ENCODE measurements at regions not wholly inside any gene's neighbourhood (a gene's known extent, or its start where the extent isn't known, plus 50 kb on each side); places are given as distances from the start of the nearest gene placed in this dataset.

DNA sequence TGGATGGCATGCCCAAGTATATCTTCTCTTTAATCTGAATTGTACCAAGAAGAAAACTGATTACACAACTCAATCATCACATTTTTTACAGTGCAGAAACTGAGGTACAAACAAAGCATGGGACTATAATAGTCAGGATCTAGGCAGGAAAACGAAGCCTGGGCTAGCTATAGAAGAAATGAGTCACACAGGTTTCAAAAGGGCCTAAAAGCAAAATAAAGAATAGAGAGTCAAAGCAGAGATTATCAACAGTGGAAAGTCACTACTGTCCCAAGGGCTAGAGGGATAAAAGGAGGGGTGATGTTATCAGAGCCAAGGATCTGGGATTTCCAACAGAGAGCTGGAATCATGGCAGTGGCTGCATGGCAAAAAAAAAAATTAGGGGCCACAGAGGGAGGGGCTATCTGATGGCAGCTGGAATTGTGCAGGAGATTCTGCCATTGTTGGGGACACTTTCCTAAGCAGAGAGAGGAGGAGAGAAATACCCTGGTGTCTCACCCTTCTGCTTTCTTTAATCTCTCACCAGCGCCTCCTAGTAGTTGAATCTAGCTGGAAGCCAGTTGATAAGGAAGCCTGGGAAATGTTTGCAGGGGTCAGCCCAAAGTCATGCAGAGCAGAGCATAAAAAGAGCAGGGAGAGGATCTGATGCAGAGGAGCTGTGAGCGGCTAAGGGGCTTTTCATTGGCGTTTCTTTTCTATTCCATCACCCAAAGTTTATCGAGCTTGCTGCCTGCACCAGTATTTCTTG is 343.2 kb downstream of the ACTL7B start:
- TF ChIP-seq EZH2 (IDR thresholded peaks at IDR 0.05; ENCODE audit: borderline replicate concordance, low read length): no peak
- TF ChIP-seq CTCF (IDR thresholded peaks at IDR 0.05; ENCODE audit: low read length): no peak
- Histone ChIP-seq H3K4me2 (ENCODE audit: low read length) (no peak overlapping the region), H3K79me2 (ENCODE audit: insufficient read depth, low read length) (no peaks in the 10 kb centered on the region), H3K9me2 (ENCODE audit: low read depth, low read length) (no peaks in the 10 kb centered on the region), H3K27me3 (ENCODE audit: insufficient read depth, low read length) (no peaks in the 10 kb centered on the region), H3K27ac (ENCODE audit: low read depth, low read length, poor library complexity, severe bottlenecking) (no peak overlapping the region), H3K9me3 (ENCODE audit: low read length) (no peaks in the 10 kb centered on the region), H3K9ac (ENCODE audit: low read length) (no peak overlapping the region), H2AFZ (ENCODE audit: low read length) (no peak overlapping the region), H3F3A (ENCODE audit: insufficient read depth, low read length) (no peaks in the 10 kb centered on the region), H4K20me1 (ENCODE audit: insufficient read depth, low read length) (no peaks in the 10 kb centered on the region), H3K36me3 (ENCODE audit: insufficient read depth, low read length) (no peaks in the 10 kb centered on the region), H3K4me1 (ENCODE audit: insufficient read depth, low read length, severe bottlenecking) (no peaks in the 10 kb centered on the region), H3K4me3 (ENCODE audit: low read depth, low read length, poor library complexity, severe bottlenecking) (no peak overlapping the region)

- H3K9ac ChIP-seq (ENCODE audit: low read length): no peak overlapping the region
- no peak overlapping the region for H2AFZ ChIP-seq (ENCODE audit: low read length)
- no peaks in the 10 kb centered on the region for H3K36me3 ChIP-seq (ENCODE audit: insufficient read depth, low read length)
- no peak overlapping the region for H3K27ac ChIP-seq (ENCODE audit: low read depth, low read length, poor library complexity, severe bottlenecking)
- no peaks in the 10 kb centered on the region for H4K20me1 ChIP-seq (ENCODE audit: insufficient read depth, low read length)
- H3K27me3 ChIP-seq (ENCODE audit: insufficient read depth, low read length): no peaks in the 10 kb centered on the region
- H3K79me2 ChIP-seq (ENCODE audit: insufficient read depth, low read length): no peaks in the 10 kb centered on the region
- no peak overlapping the region for H3K4me2 ChIP-seq (ENCODE audit: low read length)
- H3F3A ChIP-seq (ENCODE audit: insufficient read depth, low read length): no peaks in the 10 kb centered on the region
- no peak overlapping the region for H3K4me3 ChIP-seq (ENCODE audit: low read depth, low read length, poor library complexity, severe bottlenecking)
- no peak for TF ChIP-seq CTCF (IDR thresholded peaks at IDR 0.05; ENCODE audit: low read length)
- TF ChIP-seq EZH2 (IDR thresholded peaks at IDR 0.05; ENCODE audit: borderline replicate concordance, low read length): no peak
- no peaks in the 10 kb centered on the region for H3K9me2 ChIP-seq (ENCODE audit: low read depth, low read length)
- H3K4me1 ChIP-seq (ENCODE audit: insufficient read depth, low read length, severe bottlenecking): no peaks in the 10 kb centered on the region
- H3K9me3 ChIP-seq (ENCODE audit: low read length): no peaks in the 10 kb centered on the region
Measured at GRCh38 chr9:108511307-108511706, 344.5 kb downstream of the ACTL7B start.

GRCh38 chr9:108496846-108497245 is 358.9 kb downstream of the ACTL7B start:
- Histone ChIP-seq H3K27ac (ENCODE audit: low read depth, low read length, poor library complexity, severe bottlenecking) (no peak overlapping the region), H3K9me3 (ENCODE audit: low read length) (no peaks in the 10 kb centered on the region), H3K36me3 (ENCODE audit: insufficient read depth, low read length) (no peaks in the 10 kb centered on the region), H3K4me2 (ENCODE audit: low read length) (no peak overlapping the region), H3K9ac (ENCODE audit: low read length) (no peak overlapping the region), H3K79me2 (ENCODE audit: insufficient read depth, low read length) (no peaks in the 10 kb centered on the region), H3K27me3 (ENCODE audit: insufficient read depth, low read length) (no peaks in the 10 kb centered on the region), H4K20me1 (ENCODE audit: insufficient read depth, low read length) (no peaks in the 10 kb centered on the region), H3K4me3 (ENCODE audit: low read depth, low read length, poor library complexity, severe bottlenecking) (no peak overlapping the region), H2AFZ (ENCODE audit: low read length) (no peak overlapping the region), H3K9me2 (ENCODE audit: low read depth, low read length) (no peaks in the 10 kb centered on the region), H3K4me1 (ENCODE audit: insufficient read depth, low read length, severe bottlenecking) (no peaks in the 10 kb centered on the region), H3F3A (ENCODE audit: insufficient read depth, low read length) (no peaks in the 10 kb centered on the region)
- no peak for TF ChIP-seq EZH2 (IDR thresholded peaks at IDR 0.05; ENCODE audit: borderline replicate concordance, low read length)
- TF ChIP-seq CTCF (IDR thresholded peaks at IDR 0.05; ENCODE audit: low read length): no peak

Data from OCI-LY1 (cell line).